Omental fat pad (tissue), 3 donors: ENCODE measurements at regions not wholly inside any gene's neighbourhood (a gene's known extent, or its start where the extent isn't known, plus 50 kb on each side); places are given as distances from the start of the nearest gene placed in this dataset.

ENCODE experiments used
- ATAC-seq: fragments of 150-250 bp; one replicate; pipeline ENCODE4 v1.9.1; 2016; ENCODE audit warnings: mild to moderate bottlenecking, moderate library complexity; ENCODE audit not compliant: low FRiP score
- DNase-seq: peaks from one replicate; pipeline ENCODE4 v3.0.0-alpha.2; 2019; ENCODE audit warnings: low spot score
- TF ChIP-seq, protein P1 (sequence below), 3 donors: fragments of 450-650 bp; IDR thresholded peaks; one replicate each; pipeline ENCODE4 v1.5.1; 2016 to 2017; ENCODE audit warnings: antibody characterized with exemption in 3 of 3, mild to moderate bottlenecking in 3 of 3, moderate library complexity in 2 of 3

DNA sequence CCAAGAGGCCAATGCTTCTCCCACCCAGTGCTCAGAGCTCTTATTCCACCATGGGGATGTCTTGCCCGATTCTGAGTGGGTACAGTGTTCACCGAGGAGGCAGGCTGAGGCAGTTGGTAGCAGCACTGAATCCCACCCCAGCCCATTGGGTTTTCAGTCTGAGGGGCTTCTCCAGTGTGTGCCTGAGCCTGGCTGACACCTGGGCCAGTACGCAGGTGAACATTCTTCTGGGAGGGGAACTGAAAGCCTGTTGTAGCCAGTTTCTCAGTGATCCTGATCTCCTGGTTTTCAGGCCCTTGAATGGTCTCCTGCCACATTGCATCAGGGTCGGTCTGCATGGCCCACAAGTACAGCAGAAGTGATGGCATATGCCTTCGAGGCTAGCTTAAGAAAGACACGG, 98.2 kb downstream of the TMEM17 start:
- DNase-seq (no peak), ATAC-seq (no peak)
- TF ChIP-seq, protein P1, sequence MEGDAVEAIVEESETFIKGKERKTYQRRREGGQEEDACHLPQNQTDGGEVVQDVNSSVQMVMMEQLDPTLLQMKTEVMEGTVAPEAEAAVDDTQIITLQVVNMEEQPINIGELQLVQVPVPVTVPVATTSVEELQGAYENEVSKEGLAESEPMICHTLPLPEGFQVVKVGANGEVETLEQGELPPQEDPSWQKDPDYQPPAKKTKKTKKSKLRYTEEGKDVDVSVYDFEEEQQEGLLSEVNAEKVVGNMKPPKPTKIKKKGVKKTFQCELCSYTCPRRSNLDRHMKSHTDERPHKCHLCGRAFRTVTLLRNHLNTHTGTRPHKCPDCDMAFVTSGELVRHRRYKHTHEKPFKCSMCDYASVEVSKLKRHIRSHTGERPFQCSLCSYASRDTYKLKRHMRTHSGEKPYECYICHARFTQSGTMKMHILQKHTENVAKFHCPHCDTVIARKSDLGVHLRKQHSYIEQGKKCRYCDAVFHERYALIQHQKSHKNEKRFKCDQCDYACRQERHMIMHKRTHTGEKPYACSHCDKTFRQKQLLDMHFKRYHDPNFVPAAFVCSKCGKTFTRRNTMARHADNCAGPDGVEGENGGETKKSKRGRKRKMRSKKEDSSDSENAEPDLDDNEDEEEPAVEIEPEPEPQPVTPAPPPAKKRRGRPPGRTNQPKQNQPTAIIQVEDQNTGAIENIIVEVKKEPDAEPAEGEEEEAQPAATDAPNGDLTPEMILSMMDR (IDR thresholded peaks at IDR 0.05), result no peak

DNA sequence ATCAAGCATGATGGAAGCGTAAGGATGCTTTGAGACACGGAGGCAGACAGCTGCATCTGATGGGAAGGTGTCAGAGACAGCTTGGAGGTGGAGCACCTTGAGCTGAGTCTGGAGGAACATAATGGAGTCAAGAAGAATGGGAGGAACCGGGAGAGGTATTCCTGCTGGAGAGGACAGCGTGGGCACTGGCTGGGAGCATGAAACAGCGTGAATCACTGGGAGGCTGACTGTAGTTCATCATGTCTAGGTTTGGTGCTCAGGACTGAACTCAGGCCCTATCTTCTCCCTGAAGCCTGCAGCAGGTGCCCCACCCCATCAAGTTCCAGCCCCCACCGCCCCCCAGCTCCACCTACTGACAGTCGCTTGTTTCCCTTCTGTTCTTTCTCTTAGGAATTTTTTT, 98.6 kb downstream of the TMEM17 start:
- TF ChIP-seq, protein P1 (IDR thresholded peaks at IDR 0.05), result no peak
- ATAC-seq, result no peak
- DNase-seq, result no peak

DNA sequence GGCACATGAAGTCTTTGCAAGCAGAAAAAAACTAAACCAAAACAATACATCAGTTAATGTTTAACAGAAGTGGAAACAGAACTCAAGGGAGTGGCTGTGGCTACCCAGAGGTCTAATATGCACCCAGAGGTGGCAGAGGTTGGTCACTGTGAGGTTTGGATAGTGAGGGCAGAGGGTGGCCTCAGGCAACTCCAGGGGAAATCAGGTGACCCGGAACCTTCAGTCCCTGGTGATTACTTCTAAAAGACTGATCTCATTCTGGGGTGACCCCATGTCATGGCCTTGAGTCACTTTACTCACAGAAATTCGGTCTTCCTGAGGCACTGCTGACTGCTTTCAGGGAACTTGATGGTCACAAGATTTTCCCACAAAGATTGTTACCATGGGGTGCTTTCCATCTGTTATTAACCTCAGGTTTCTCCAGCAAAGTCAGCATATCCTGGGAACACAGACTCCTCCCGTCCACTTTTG, 99.4 kb downstream of the TMEM17 start:
- DNase-seq, result no peak
- TF ChIP-seq, protein P1 (IDR thresholded peaks at IDR 0.05), result no peak
- no peak for ATAC-seq

DNA sequence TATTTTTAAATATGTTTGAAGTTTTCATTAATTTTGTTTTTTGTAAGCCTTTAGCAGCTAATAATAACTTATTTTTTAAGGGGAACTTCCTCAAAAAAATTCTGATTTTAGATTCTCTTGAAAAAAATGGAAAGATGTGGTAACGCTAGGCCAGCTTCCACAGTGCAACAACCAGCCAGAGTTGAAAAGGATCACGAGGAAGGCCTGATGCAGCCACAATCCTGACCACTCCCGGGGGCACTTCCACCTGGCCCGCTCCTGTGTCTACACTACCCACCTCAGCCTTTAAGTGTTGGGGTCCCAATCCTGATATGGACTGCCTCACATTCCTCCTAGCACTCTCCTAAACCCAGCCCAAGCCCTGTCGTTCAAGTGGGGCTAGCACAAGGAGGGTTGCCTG, 101.1 kb downstream of the TMEM17 start:
- DNase-seq, result no peak
- no peak for ATAC-seq
- TF ChIP-seq, protein P1 (IDR thresholded peaks at IDR 0.05), result no peak

- TF ChIP-seq, protein P1 (IDR thresholded peaks at IDR 0.05), result no peak
- ATAC-seq (no peak), DNase-seq (no peak)
Measured at GRCh38 chr2:62402156-62402555, 103.8 kb downstream of the TMEM17 start.

DNA sequence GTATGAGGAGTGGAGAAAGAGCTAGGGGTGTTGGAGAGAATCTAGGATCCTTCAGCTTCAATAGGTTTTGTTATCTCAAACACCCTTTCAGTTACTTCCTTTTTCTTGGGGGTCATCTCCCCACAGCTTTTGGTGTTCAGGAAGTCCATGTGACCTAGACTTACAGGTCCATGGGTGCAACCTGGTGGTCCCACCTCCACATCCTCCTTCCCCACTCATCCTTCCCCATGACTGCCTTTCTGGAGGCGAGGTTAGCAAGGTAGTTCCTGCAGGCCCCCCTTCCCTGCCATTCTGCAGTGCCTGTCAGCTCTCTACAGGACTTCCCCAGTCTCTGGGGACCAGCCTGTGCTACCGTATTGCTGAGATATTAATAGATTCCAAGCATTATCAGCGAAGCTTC, 107.6 kb downstream of the TMEM17 start:
- no peak for DNase-seq
- TF ChIP-seq, protein P1 (IDR thresholded peaks at IDR 0.05), result no peak

GRCh38 chr2:62396880-62397279, 109.1 kb downstream of the TMEM17 start:
- ATAC-seq (no peak), DNase-seq (no peak)
- TF ChIP-seq, protein P1 (IDR thresholded peaks at IDR 0.05), result no peak

More for the DNA sequence above, 107.6 kb downstream of the TMEM17 start:
- no peak for ATAC-seq
